NCI-H2227 (cell line): ENCODE measurements at regions not wholly inside any gene's neighbourhood (a gene's known extent, or its start where the extent isn't known, plus 50 kb on each side); places are given as distances from the start of the nearest gene placed in this dataset.

Experiments used
- DNase-seq: peaks from one replicate; lab custom pipeline; 2025; ENCODE audit not compliant: unreplicated experiment; lab: John Stamatoyannopoulos, UW

DNA sequence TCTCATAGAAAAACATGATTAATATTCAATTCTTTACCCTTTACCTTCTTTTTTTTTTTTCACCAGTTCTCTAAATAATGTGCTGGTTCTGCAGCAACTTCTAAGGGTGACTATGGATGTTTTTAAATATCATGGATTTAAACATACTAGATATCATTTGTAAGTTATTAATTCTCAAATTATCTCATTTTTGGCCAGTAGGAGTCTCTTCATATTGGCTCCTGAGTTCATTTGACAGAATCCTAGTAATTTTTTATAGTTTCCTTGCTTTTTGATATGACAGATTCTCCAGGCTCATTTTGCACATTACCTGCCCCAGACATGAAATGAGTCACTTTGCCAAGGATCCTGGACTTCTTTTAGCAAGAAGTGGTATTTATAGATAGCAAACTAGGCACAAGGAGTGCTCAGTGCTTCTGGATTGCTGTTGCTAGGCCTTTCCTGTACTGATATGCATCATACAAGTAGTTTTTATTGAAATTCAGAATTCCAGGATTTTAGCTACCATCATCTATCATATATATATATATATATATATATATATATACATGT is 201.3 kb upstream of the IL12B start:
- no peak for DNase-seq

DNA sequence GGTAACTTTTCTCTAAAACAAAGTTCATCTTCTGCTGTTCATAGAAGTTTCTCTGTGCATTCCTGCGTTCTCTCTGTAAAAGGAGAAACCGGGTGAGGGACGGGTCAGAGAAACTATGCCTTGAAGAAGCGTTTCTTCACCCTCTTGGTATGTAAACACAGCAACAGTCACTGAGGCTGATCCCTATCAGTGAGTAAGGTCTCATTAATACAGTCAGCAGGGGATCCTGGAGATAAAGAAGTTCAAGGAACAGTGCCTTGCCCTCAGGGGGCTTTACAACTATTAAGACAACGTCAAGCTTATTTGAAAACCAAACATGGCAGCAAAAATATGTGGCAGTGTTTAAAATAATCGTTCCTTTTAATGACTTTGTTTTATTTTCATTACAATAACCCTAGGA is 202.9 kb upstream of the IL12B start:
- no peak for DNase-seq

DNA sequence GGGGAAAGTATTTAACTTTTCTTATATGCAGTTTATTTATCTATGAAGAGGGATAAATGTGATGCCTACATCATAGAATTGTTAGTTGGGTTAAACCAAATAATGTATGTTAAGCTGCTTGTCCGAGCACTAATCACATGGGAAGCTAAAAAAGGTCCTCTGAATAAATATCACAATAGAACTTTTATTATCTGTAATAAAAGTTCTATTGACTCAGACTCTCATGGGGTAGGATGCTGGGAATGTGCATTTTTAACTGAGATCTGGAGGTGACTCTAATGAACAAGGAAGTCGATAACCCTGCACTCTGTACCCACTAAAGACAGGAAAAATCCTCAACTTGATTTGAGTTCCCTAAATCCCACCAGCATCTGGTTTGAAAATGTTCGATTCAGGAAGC is 205.9 kb upstream of the IL12B start:
- DNase-seq, result no peak

DNA sequence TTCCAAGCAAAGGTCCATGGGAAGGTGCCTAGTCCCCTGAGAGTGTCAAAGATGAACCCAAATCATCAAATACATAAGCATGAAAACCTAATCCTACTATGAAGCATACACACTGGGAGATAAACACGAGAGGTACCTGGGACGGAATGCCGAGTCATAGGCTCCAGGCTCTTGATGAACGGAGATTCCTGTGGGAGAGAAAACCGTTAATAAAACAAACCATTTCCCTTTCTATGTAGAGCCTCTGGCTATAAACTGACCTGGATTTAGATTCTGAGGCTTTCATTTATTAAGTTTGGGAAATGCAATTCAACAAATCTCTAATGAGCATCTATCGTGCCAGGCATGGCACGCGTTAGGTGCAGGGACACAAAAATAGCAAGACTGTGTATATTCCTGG is 206.4 kb upstream of the IL12B start:
- no peak for DNase-seq

DNA sequence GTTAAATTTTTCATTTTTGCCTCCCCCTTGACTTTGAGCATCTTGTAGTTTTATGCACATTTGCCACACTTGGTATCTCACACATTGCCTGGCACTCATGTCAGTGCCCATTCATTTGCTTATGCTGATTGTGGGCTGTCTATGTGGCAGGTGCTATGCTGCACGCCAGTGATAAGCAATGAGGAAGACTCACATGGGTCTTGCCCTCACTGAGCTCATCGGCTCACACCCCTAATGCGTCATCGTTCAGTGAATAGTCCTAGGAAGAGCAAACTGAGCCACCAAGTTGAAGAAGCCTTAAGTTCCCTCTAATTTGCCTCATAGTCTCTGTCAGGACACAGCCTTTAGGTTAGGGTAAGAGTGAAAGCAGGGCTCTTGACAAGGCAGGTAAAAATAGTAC is 209.4 kb upstream of the IL12B start:
- DNase-seq, result no peak

DNA sequence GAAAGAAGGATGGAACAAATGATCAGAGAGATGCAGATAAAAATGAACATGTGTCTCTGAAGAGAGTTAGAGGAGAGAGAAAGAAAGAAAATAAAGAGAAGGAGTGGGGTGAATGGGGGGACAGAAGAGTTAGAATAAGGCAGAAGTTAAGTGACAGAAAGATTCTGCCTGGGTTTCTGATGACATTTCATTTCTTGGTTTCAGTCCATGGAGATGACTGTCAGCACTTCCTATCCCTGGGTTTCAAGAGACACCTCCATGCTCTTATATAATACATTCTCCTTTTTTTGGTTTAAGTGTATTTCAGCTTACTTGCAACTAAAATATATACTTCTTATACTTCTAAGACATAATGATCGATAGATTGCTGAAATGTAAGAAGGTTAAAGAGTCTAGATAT is 213.0 kb upstream of the IL12B start:
- DNase-seq, result no peak

DNA sequence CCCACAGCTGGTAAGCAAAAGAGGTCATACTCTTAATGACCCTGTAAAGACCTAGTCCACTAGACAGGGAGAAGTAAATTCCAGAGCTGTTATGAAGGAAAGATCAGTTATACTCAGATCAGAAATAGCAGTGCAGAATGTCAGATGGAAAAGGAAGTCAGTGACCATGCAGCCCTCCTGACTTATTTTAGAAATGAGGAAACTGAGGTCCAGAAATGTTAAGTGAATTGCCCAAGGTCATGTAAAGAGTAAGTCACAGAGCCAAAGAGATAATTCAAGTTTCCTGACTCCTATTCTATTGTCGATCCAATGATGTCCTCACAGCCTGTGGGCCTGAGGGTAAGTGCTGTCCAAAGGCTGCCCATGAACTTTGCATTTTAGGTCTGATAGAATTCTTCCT is 214.9 kb upstream of the IL12B start:
- DNase-seq, result no peak

DNA sequence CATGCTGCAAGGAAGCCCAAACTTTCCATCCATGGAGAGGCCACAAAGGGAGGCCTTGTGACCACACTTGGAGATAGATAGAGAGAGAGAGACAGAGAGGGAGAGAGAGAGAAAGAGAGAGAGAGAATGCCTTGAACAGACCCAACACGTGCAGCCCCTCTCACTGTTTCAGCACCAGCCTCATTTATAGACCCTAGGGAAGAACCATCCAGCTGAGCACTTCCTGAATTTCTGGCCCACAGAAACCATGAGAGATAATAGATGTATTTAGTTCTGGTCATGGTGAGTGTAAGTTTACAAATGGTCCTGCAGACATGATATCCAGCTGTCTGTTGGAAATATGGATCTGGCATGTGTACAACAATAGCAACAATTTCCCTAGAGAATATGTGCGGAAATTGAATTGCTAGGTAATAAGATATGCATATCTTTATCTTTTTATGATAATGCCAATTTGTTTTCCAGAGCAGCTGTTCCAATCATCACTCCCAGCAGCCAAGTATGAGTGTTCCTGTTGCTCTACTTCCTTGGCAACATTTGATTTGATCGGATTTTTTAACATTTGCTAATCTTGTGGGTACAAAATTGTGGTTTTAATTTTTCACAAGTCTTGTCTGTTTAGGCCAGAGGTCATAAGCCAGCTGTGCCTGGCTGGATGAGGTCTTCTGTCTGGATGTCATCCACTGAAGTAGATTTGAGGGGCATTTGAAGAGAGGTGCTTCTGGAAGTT is 217.3 kb upstream of the IL12B start:
- no peak for DNase-seq

DNA sequence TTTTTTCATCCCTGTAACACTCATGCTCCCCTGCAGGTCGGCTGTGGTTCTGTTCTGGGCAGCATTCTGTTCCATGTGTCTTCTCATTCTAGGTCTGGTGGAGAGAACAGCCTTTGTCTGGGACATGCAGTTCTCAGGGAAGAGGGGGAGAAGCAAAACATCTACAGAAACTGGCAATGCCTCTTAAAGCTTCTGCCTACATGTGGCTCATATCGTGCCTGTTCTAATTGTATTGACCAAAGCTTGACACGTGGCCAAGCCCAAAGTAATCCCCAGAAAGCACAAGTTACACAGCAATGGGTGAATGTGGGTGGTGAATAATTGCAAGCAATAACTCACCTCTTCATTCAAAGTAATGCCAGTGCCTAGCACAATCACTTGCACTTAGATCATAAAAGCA is 218.2 kb upstream of the IL12B start:
- no peak for DNase-seq

DNA sequence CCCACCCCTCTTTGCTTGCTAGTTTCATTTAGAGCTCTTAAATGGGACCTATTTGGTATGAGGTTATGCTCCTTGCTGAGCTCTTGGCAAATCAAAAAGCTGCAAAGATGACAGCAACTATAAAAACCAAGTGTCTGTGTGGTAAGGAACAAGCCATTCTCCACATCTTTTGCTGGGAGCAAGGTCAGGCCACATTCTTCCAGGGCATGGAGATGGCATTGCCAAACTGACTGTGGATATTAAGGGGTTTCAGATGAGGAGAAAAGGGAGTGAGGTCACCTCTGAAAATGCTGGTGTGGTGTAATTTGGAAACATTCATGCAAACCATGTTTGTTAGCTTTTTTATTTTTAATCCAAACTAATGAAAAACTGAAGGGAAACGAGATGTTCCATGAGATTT is 218.8 kb upstream of the IL12B start:
- DNase-seq, result no peak

DNA sequence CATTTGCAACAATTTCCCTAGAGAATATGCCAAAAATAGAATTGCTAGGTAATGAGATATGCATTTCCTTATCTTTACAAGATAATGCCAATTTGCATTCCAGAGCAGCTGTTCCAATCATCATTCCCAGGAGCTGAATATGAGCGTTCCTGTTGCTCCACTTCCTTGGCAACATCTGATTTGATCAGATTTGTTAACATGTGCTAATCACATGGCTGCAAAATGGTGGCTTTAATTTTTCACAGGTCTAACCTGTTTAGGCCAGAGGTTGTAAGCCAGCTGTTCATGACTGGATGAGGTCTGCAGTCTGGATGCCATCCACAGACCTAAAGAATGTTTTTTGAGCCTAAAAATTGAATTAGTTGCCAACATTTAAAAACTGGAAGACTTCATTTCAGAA is 220.7 kb upstream of the IL12B start:
- DNase-seq, result no peak

DNA sequence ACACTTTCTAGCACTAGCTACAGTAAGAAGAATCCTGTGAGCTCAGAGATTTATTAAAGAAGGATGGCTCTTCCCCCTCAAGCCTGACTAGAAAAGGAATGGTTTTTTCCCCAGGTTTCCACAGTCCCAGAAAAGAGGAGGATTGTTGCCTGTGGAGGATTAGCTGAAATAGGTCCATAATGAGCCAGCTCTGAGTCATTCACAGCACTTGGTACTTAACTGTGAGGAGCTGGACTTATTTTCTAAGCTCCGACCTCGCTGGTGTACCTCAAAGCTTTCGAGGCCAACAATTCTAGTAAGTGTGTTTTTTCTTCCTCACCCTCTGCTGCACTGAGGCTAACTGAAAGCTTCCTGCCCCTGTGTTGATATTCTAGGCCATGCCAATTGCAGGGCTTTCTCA is 222.5 kb upstream of the IL12B start:
- DNase-seq, result no peak

DNA sequence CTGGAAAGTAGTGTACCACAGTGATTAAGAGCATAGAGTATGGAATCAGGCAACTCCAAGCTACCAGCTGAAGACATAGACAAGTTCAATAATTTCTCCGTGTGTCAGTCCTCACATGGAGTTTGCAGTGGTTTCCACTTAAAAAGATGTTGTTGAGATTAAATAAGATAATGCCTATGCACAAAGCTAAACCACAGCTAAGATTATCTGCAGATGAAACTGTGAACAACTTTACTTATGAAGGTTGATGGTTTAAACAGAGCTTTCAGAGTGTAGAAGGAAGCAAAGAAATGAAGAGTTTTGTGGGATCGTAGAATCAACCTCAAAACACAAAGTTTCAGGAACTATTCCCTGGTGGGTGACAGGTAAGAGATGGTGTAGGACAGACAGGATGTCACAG is 223.5 kb upstream of the IL12B start:
- DNase-seq, result no peak

DNA sequence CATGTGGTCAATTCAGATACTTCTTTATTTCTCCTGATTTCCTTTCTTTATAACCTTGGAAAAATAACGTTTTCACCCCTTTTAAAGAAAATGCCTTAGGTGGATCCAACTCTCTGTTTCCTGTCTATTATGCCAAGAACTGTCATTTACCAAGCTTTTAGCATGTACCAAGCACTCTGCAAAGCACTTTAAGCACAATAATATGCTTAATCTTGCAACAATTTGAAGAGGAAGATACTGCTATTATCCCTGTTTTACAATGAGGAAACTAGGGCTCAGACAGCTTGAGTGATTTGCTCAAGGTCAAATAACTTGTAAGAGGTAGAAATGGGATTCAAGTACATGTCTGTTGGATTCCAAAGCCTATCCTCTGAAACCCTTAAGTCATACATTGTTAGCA is 224.8 kb upstream of the IL12B start:
- no peak for DNase-seq

DNA sequence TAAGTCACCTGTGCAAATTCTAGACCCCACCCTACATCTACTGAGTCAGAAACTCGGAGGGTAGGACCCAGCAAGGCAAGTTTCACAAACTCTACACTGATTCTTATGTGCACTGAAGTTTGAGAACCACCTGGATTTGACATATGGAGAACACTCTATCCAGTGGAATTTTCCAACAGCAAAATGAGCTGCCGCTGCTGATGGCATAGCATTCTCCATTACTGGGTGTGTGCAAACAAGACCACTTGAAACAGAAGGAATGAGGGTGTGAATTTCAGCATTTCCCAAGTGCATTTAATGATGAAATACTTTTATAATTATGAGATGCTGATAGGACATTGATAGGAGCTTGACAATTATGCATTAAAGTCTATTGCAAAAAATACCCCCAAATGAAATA is 229.1 kb upstream of the IL12B start:
- no peak for DNase-seq

DNA sequence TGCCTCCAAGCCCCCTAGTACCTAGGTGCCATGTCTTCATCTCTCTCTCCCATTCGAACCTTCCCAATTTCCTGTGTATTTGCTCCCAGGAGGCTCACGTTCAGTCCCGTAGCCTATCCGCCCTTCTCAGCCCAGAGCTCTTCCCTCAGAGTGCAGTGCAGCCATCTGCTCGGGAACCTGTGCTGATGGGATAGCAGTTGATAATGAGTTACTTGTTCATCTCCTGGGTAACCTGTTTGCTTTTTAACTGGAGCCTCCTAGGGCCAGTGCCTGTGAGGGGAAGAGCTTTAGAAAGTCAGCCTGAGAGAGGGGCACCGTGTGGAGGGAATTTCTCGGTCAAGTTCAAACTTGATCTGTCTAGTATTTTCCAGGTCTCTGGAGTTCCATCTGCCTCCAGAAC is 229.8 kb upstream of the IL12B start:
- DNase-seq, result no peak

DNA sequence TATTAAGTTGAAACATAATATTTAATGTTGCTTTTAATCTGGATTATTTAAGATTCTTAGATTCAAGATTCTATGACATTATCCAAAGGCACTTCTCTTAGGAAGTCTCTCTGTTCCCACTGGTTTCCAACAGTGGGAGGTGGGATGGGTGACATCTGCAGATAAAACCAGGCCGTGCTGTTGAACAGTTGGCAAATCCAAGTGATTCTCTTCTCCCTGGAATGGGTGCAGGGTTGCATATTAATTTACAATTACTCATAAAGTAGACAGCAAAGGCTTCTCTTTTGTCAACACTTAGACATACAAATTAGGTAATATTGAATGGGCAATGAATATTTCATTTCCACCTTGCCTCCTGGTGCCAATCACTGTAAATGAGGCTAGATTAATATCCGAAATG is 233.7 kb upstream of the IL12B start:
- DNase-seq, result no peak

DNA sequence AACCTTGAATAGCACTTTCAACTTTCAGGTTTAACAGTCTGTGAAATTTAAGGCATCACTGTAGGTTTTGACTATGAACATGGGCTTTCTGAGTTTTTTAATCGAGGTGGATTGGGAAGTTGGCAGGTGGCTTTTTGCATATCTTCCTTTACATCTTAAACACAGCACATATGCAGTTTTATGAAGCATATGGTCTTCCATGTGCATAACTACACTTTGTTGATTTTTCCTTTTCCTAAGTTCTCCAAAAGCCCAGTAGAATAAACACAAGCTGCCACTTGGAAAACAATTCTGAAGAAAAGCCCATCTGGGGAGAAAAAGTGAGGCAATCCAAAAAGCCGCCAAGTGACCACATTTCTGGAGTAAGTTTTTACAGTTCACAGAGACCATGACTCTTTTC is 236.5 kb upstream of the IL12B start:
- DNase-seq, result no peak

DNA sequence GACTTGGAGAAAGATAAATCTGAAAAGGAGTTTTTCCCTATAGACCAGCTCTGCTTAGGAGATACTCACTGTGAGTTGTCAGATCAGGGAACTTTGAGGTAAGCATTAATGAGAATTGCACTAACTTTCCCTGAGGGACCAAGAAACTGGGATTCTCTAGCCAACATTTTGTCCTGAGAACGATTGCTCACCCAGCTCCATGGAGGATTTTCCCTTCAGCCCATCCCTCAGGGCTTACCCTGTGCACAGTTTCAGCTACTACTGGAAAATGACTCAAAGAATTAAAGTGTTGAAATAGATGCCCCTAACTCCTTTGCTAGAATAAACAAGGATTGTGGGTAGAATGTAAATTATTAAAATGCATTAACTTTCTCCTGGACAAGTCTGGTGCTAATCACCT is 237.2 kb upstream of the IL12B start:
- no peak for DNase-seq

DNA sequence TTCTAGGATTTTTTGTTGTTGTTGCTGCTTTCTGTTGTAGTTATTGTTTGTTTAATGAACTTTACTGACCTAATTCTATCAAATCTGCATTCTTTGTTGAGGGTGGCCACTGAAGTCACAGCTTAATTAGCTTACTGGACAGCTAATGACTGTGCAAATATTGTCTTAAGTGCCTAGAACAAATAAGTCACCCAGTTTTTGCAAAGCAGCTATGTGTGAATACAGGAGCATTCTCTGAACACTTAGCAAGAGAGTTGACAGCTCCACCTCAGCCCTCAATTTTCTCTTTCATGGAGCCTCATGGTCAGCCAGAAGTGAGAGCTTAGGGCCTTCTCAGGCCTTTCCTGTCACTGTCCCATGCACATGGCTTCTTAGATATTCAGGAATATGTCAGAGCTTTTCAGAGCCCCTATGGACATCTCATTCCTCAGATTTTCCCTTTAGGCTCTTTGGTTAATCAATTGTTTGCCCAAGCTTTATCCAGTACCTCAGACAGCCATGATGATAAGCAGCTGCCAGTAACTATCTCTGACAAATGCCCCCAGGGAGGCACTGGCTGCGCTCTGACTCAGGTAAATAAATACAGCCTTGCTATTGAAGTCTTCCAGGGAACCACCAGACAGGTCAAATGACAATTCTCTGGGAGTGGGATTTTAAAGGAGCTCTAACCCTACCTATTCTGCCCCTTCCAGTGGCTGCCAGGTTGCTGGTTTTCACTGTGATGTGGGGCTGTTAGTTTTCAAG is 241.4 kb upstream of the IL12B start:
- DNase-seq, result no peak

DNA sequence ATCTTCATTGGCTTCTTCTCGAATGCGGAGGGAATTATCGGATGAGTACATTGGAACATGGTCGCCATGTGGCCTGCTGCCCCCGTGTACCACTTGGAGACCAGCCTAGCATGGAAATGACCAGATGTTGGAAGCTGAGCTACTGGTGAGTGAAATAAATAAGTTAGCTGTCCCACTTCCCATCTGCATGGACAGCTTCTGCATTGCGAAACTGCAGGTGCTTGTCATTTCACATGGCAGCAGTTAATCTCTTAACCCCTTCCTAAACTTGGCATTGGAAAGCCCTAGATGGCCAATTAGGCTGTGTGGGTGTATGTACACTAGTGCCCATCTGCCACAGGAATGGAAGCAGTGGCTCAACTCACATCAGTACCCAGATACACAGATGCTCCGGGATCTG is 246.6 kb upstream of the IL12B start:
- no peak for DNase-seq

DNA sequence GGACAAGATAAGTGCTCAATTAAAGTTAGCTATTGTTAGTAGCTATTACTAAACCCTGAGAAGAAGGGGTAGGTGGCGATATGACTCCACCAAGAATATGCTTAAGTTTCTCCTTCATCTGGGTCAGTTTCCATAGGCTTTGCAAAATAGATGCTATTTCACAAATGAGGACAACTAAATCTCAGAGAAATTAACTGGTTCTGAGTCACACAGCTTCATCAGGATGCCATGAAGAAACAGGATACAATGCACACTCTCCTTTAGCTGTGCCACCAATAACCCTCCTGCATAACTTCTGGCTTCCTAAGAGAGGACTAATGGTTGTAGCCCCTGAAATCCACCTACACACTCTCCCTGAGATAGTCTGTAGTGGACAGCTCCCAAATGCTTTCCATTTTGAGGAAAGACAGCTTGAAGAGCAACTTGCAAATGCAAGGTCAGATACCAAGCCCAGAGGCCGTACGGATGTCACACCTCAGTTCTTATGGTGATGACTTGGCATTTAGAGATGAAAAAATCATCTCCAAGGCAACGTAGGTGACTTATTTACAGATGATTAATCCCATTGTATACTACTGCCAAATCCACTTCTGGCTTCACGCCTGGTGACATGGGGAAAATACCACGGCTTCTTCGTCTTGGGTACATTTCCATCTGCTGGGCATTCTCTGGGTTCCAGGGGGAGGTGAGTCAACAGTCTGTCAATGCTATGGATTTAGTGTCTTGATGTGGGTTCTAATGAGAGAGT is 251.4 kb upstream of the IL12B start:
- DNase-seq, result no peak
